Neutrophil (primary cell): ENCODE measurements at regions not wholly inside any gene's neighbourhood (a gene's known extent, or its start where the extent isn't known, plus 50 kb on each side); places are given as distances from the start of the nearest gene placed in this dataset.

Experiments used
- H3K27ac ChIP-seq: fragments of 200-600 bp; sonication (generic); 2 replicates; pipeline ENCODE4 v1.5.1; 2016; ENCODE audit warnings: mild to moderate bottlenecking, moderate library complexity
- H3K27me3 ChIP-seq: fragments of 200-600 bp; sonication (generic); 2 replicates; pipeline ENCODE4 v1.6.0; 2016; ENCODE audit warnings: mild to moderate bottlenecking
- H3K36me3 ChIP-seq: fragments of 200-600 bp; sonication (generic); 2 replicates; pipeline ENCODE4 v1.5.1; 2017
- H3K4me1 ChIP-seq, 2 experiments: fragments of 200-600 bp in 1 of 2; sonication (generic) in 1 of 2; 1 replicate in 1 of 2; 2 replicates in 1 of 2; pipeline versions ENCODE4 v1.5.1 to v1.6.1; 2013 to 2016; ENCODE audit warnings: low read depth in 1 of 2, low read length in 1 of 2, mild to moderate bottlenecking in 1 of 2, moderate library complexity in 1 of 2; ENCODE audit not compliant: control insufficient read depth in 1 of 2, insufficient read depth in 1 of 2
- H3K4me3 ChIP-seq, 2 experiments: fragments of 200-600 bp in 1 of 2; sonication (generic) in 1 of 2; 1 replicate in 1 of 2; 2 replicates in 1 of 2; pipeline ENCODE4 v1.5.1; 2013 to 2016; ENCODE audit warnings: low read depth in 1 of 2, low read length in 1 of 2, mild to moderate bottlenecking in 1 of 2, moderate library complexity in 1 of 2
- H3K9me3 ChIP-seq: fragments of 200-600 bp; sonication (generic); 2 replicates; pipeline ENCODE4 v1.5.1; 2016
- TF ChIP-seq, protein P1 (sequence below): fragments of 200-600 bp; sonication (generic); IDR thresholded peaks from 2 replicates; pipeline ENCODE4 v1.5.1; 2016; ENCODE audit warnings: antibody characterized with exemption

DNA sequence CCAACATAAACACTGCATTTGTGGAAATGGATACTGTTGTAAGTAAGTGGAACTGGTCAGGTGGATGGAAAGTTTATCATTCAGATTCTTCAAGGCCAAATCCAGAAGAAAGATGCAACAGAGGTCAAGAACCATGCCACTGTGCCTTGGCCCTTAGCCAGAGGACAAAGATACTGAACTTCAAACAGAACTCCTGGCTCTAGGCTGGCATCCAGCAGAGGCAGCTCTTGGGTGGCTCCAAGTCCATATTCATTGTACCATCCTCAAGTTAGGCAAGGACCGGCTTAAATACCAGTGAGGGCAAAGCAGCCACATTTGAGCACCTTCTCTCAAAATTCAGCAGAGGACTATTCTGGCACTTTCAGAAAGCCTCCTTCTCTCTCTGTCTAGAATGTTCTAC lies 53.2 kb downstream of the DNAAF9 start:
- Histone ChIP-seq H3K36me3 (no peaks in the 10 kb centered on the region), H3K9me3 (no peaks in the 10 kb centered on the region), H3K27ac (no peak overlapping the region), H3K27me3 (no peaks in the 10 kb centered on the region), H3K4me1 (peaks cover 0 to 7% of the 10 kb centered on the region in 2 experiments), H3K4me3 (no peak overlapping the region)
- TF ChIP-seq, protein P1, sequence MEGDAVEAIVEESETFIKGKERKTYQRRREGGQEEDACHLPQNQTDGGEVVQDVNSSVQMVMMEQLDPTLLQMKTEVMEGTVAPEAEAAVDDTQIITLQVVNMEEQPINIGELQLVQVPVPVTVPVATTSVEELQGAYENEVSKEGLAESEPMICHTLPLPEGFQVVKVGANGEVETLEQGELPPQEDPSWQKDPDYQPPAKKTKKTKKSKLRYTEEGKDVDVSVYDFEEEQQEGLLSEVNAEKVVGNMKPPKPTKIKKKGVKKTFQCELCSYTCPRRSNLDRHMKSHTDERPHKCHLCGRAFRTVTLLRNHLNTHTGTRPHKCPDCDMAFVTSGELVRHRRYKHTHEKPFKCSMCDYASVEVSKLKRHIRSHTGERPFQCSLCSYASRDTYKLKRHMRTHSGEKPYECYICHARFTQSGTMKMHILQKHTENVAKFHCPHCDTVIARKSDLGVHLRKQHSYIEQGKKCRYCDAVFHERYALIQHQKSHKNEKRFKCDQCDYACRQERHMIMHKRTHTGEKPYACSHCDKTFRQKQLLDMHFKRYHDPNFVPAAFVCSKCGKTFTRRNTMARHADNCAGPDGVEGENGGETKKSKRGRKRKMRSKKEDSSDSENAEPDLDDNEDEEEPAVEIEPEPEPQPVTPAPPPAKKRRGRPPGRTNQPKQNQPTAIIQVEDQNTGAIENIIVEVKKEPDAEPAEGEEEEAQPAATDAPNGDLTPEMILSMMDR = no peak

DNA sequence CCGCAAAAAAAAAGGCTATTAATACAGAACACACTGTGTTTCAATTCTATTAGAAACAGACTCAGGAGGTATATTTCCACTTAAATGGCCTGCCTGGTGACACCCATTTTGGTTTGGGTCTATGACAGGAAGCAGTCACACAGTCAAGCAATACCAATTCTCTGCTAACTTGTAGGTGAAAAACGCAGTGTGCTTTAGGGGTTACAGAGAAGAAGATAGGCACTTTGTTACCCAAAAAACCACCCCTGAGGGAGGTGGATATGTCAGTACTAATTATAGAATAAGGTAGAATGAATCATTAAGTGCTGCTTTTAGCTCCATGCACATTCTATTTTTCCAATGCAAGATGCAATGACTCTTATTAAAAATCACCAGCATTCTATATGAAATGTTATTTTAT lies 53.8 kb downstream of the DNAAF9 start:
- Histone ChIP-seq H3K27ac (no peak overlapping the region), H3K9me3 (no peaks in the 10 kb centered on the region), H3K4me1 (peaks cover 0 to 7% of the 10 kb centered on the region in 2 experiments), H3K4me3 (no peak overlapping the region), H3K27me3 (no peaks in the 10 kb centered on the region), H3K36me3 (no peaks in the 10 kb centered on the region)
- TF ChIP-seq, protein P1 = no peak

DNA sequence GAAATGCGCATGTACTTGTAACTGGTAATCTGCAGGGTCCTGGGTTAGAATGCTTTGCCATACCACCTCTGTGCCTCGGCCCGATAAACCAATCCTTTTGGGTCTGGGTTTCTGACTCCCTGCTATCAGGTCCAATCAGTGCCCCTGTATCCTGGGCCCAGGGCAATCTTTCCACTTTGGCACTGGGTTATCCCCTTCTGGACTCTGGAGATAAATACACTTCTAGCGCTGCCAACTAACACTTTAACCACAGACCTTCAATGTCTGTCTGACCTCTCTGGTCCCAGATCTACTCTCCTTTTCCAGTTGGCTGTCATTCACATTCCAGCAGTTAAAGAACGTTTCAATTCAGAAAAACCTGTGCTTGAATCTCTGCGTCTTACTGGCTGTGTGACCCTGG lies 55.3 kb downstream of the DNAAF9 start:
- TF ChIP-seq, protein P1 = no peak
- no peaks in the 10 kb centered on the region for H3K36me3 ChIP-seq
- H3K9me3 ChIP-seq = no peaks in the 10 kb centered on the region
- H3K27ac ChIP-seq = no peak overlapping the region
- peaks cover 0 to 7% of the 10 kb centered on the region in 2 experiments for H3K4me1 ChIP-seq
- H3K27me3 ChIP-seq = no peaks in the 10 kb centered on the region
- no peak overlapping the region for H3K4me3 ChIP-seq

DNA sequence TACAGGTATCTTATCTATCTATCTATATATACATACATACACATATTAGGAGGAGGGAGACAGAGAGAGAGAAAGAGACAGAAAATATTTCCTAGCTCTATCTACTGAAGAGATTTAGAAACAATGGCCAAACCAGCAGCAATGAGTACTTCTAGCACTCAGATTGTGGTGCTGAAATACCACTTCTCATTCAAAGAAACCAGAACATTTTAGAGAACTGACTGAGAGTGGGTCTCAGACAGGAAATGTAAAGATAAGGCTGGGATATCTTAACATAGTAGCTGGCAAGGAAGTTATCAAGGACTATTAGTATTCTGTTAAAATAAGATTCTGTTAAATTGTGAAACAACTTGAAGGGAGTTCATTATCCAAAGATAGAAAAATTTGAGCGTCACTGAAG lies 57.0 kb downstream of the DNAAF9 start:
- Histone ChIP-seq H3K36me3 (no peaks in the 10 kb centered on the region), H3K9me3 (no peaks in the 10 kb centered on the region), H3K4me3 (no peak overlapping the region), H3K27ac (no peak overlapping the region), H3K27me3 (no peaks in the 10 kb centered on the region), H3K4me1 (no peaks in the 10 kb centered on the region)
- TF ChIP-seq, protein P1 = no peak

DNA sequence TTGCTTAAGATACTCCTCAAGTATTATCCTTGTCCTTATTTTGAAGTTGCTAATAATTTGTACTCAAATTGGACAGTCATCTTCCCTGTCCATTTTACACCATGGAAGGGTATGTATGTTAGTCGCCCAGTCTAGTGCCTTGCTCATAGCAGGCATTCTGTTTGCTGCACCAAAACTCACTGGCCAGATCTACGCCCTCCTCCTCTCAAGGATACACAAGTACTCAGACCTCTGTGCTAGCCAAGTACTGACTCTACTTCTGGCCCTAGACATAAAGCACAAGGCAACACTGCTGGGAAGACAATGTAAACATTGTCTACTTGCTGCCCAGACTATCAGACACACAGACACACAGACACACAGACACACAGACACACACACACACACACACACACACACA lies 57.7 kb downstream of the DNAAF9 start:
- H3K27ac ChIP-seq = no peak overlapping the region
- no peaks in the 10 kb centered on the region for H3K4me1 ChIP-seq
- H3K9me3 ChIP-seq = no peaks in the 10 kb centered on the region
- no peaks in the 10 kb centered on the region for H3K36me3 ChIP-seq
- TF ChIP-seq, protein P1 = no peak
- H3K27me3 ChIP-seq = no peaks in the 10 kb centered on the region
- no peak overlapping the region for H3K4me3 ChIP-seq

DNA sequence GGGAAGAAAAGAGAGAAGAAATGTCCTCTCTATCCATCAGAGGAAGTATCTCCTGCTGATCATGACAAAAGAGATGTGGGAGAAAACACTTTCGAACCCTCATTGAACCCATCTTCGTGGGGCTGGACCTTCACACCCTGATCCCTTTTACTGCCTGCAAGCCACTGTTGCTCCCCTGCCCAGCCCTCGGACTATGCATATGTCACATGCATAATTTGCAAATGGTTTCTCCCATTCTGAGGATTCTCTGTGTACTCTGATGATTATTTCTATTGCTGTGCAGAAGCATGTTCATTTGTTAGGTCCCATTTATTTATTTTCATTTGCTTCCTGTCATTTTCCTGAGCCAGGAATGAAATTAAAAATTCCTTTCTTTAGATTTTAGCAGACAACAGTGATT lies 64.7 kb downstream of the DNAAF9 start:
- no peaks in the 10 kb centered on the region for H3K36me3 ChIP-seq
- no peak overlapping the region for H3K27ac ChIP-seq
- H3K4me3 ChIP-seq = no peak overlapping the region
- no peaks in the 10 kb centered on the region for H3K27me3 ChIP-seq
- H3K4me1 ChIP-seq = no peaks in the 10 kb centered on the region
- H3K9me3 ChIP-seq = no peaks in the 10 kb centered on the region
- TF ChIP-seq, protein P1 = no peak
